Skeletal muscle cell (primary cell): ENCODE measurements at regions not wholly inside any gene's neighbourhood (a gene's known extent, or its start where the extent isn't known, plus 50 kb on each side); places are given as distances from the start of the nearest gene placed in this dataset.
A peak's percentile ranks its signal among the peaks of the same experiment; 100 is the strongest.
"Not testable (repeated sequence)": the region's sequence is repeated elsewhere in the genome, so short reads cannot be mapped to it uniquely, and the experiment has no call there.

ENCODE experiments used
- DNase-seq: peaks from one replicate; pipeline ENCODE4 v3.0.0-alpha.2; 2010; ENCODE audit warnings: low read depth
- H3K4me3 ChIP-seq: 2 replicates; pipeline ENCODE4 v1.5.1; 2011; ENCODE audit warnings: low read depth, mild to moderate bottlenecking, control low read depth, low read length, moderate library complexity

DNA sequence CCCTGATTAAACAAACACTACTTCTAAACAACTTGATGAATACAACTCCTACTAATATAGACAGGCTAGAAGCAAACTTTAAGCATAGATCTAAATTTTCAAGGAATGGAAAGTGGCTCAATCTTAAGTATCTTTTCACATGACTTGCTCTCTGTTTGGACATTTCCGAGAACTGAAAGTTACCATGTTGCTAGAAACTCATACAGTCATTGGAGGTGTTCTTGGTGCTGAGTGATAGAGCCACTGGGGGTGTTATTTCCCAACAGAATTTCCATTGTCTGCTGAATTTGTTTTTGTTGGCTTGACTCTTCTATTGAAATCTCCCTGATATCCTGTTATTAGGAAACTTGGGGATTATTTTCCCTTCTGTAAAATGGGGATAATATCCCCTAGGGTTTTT, 264.5 kb upstream of the RASGRP1 start:
- DNase-seq = no peak
- H3K4me3 ChIP-seq = no peak overlapping the region

DNA sequence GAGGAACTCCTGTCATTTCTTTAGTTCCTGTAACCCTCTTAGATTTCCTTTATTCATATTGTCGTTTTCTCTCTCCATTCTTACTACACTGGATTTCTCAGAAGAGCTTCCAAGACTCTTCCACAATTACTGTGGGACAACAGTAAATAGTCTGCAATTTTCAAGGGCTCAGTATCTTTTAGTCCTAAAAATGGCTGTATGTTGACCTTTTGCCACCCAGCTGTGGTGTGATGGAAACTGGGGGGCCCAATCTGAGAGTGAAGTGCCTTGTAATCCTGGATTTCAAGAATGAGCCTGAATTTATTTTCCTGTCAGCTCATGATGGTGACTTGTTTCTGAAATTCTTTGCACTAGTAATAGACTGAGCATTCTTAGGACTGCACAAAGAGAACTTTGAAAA, 277.6 kb upstream of the RASGRP1 start:
- H3K4me3 ChIP-seq = no peak overlapping the region
- no peak for DNase-seq

DNA sequence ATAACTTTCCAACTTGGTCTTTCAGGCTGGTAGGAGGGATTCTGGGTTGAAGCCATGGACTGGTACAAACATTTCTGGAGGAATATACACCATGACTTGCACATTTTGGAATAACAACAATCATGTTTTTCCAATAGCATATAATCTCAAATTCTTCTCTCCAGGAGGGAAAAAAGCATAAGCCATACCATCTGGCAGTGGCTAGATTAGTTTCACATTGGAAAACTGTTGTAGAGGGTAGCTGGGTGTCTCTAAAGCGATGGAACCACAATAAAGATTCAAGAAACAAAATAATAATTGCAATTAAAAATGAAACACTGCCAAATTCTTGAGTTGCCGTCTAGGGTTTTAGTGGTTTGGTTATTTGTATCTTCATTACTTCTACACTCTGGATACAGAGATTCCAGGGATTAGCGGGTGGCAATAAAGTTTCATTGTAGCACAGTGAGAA, 278.5 kb upstream of the RASGRP1 start:
- DNase-seq = no peak
- no peak overlapping the region for H3K4me3 ChIP-seq

DNA sequence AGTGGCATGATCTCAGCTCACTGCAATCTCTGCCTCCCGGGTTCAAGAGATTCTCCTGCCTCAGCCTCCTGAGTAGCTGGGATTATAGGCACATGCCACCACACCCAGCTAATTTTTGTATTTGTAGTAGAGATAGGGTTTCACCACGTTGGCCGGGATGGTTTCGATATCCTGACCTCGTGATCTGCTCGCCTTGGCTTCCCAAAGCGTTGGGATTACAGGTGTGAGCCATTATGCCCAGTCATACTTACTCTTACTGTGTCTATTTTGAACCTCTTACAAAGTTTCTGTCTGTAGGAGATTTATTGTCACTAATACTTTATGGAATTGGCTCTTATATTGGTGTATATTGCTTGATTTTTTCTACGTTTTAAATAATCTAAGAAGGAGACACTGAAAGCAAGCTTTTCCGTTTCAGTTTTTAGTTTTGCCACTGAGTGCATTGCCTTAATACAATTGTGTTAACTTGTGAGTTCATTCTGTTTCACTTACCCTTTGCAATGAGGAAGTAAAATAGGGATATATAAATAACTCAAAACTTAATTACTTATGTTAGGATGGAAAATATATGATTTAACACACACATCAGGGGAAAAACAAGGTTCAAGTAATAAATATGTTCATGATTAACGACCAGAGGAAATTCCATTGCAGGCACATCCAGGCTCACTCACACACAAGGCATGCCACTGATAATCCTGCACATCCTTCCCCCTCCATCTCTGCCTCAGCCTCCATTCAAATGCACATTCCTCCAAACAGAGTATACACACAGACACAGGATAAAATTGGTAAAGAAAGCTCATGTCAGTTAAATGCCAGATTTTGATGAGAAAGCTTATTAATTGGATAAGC, 279.3 kb upstream of the RASGRP1 start:
- H3K4me3 ChIP-seq = no peak overlapping the region

DNA sequence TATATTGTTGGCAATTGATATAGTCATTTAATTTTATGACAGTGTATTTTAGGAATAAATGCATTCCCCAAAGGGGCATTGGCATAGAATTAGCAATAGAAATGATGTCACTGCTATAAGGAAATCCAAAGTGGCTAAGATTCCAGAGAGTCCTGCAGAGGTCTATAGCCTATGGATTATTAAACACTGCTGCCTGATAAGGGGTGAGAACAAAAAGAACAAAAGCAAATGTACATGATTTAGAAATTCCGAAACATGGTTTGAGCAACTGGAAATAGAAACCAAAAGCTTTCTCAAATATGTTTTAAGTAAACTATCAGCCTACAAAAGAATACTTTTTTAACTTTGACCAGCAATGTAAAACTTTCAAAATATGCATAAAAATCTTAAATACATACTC, 280.1 kb upstream of the RASGRP1 start:
- H3K4me3 ChIP-seq = no peak overlapping the region
- no peak for DNase-seq

More for the DNA sequence above, 279.3 kb upstream of the RASGRP1 start:
- peak; percentile 57 for DNase-seq

DNA sequence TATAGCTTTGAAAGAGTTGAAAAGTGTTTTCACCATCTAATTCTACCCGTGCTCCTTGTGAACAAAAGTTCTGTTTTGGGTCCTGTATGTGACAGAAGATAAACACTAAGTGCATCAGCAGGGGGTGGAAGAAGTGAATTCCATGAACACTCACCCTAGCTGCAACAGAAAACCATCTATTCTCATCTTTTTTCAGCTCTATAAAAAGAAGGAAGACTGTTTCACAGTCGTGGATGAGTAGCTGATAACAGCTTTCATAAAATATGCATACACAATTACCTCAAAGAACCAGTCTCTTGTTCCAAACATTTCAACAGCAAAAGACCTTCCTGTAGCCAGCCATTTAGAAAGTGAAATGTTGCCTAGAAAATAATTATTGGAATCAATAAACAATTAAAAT, 281.7 kb upstream of the RASGRP1 start:
- no peak overlapping the region for H3K4me3 ChIP-seq
- no peak for DNase-seq

DNA sequence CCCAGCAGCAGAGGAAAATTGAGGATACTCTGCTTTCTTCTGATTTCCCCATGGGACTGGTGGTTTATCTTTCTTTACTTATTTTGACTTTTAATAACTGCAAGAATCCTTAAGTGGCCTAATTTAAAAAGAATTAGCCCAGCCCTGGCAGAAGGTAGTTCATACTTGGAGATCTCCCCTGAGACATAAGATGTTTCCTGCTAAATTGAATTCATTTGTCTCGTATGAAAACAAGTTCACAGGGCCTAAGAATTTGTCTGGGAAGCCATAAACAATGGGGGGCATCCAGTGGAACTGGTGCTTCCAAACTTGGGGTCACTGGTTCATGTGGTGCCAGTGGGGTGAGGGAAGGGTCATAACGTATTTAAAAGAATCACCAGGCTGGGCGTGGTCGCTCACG, 283.1 kb upstream of the RASGRP1 start:
- H3K4me3 ChIP-seq = no peak overlapping the region
- DNase-seq = no peak

DNA sequence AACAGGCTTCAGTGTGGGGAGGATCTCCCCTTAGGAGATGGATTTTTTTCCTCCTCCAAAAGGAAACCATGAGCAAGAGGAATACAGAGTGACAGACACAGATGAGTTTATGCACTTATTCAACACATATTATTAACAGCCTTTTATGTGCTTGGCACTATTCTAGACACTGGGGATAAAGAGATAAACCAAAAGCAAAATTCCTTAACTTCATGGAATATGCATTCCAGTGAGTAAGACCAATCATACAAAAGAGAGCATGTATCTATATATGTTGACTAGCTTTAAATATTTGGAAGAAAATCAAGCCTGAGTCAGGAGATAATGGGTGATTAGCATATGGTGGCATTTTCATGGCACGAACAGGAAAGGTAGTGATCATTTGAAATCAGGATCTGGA, 284.4 kb upstream of the RASGRP1 start:
- DNase-seq = no peak
- no peak overlapping the region for H3K4me3 ChIP-seq

DNA sequence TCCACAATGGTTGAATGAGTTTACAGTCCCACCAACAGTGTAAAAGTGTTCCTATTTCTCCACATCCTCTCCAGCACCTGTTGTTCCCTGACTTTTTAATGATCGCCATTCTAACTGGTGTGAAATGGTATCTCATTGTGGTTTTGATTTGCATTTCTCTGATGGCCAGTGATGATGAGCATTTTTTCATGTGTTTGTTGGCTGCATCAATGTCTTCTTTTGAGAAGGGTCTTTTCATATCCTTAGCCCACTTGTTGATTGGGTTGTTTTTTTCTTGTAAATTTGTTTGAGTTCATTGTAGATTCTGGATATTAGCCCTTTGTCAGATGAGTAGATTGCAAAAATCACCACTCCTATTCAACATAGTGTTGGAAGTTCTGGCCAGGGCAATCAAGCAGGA, 287.6 kb upstream of the RASGRP1 start:
- not testable (repeated sequence) for H3K4me3 ChIP-seq, DNase-seq

DNA sequence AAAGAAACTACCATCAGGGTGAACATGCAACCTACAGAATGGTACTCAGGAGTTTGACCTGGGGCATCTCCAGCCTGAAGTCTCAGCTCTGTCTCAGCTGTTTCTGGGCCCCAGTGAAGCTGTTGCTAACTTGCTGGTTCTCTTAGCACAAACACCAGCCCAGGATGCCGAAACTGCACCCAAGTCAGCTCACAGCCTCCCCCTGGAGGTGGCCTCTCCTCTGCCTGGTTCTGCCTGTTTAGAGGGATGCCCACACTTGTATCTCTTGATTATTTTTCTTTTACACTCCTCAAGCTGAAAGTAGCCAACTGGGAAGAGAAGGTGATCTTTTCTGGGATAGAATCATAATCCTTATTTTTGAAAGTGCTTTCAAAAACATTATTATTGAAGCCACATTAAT, 289.0 kb upstream of the RASGRP1 start:
- DNase-seq = no peak
- no peak overlapping the region for H3K4me3 ChIP-seq

DNA sequence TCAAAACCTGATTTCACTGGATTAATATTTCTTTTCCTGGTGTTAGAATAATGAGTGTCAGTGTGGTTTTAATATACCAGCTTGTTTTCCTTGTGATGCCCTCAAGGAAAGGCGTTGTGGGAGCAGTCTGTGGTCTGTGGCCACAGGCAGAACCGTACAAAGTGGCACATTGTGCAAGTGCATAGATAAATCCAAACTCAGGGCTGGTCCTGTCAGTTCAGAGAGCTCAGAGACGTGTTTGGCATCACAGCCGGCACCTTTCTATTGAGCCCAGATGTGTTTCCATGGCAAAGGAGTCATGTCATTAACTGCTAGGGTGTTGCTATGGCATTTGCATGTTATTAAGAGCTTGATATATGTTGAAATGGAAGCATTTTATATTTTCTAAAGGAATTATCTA, 289.9 kb upstream of the RASGRP1 start:
- H3K4me3 ChIP-seq = no peak overlapping the region
- DNase-seq = no peak

DNA sequence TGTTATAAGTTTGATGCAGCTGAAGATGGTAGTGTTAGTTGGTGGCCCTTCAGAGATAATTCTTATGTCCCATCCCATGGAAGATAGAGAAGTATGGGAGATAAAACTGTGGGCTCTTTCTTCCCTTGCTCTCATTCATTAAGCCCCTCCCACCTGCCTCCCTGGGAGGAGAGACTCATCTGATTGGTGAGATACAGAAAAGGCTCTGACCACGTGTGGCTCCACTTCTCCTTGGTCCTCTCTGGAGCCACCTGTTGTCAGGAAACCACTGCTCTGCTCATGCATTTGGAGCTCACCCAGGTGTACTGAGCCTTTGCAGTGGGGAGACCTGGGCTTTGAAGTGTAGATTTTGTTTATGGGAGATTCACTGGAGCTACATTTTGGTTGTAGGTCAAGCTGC, 293.2 kb upstream of the RASGRP1 start:
- no peak overlapping the region for H3K4me3 ChIP-seq
- DNase-seq = no peak

DNA sequence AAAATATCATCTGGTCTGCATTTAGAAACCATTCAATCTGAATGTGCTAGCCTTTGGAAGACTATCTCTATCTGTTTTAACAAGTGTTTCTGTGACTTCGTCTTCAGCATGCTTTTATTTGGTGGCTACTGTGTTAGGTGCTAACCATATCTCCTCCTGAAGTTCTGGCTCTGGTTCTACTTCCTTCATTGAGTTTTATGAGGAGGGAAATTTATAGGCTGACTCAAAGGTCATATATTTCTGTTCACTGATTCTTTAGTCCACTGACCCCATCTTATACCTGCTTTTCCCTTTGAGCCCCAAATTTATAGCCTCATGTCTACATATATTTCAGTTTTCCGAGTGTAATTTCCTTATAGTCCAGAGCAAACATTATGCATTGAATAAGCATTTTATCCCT, 295.0 kb upstream of the RASGRP1 start:
- DNase-seq = no peak
- no peak overlapping the region for H3K4me3 ChIP-seq

DNA sequence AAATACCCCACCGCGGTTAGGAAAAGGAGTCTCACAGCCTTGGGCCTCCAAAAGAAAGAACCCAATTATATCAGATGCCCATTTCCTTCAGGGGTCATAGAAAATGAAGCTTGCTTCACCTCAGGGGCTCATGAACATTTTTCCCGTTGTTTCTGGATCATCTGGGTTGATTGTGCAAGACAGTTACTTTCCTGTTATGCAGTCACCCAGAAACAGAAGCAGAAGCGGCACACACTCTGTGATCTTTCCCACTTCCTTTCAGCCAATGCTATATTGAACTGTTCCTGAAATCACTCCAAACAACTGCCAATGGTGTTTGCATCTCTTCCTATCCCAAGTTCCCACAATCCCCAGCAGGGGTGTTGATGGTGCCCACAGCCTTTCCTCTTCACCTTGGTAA, 295.6 kb upstream of the RASGRP1 start:
- no peak overlapping the region for H3K4me3 ChIP-seq
- DNase-seq = no peak

DNA sequence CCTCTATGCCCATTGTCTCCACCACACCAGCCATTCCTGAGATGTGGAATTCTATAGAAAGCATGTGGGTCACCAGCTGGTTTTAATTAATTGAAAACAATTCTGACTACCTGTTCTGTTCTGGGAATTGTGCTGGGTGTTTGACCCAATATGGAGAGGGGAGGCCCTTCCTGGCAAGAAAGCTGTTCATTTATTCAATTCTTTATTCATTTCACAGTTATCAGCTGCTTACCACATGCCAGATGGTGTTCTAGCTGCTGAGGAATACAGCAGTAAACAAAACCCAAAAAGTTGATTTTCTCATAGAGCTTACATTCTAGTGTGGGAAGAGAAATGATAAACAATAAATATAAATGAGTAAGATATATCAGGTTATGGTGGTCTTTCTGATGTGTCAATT, 296.1 kb upstream of the RASGRP1 start:
- H3K4me3 ChIP-seq = no peak overlapping the region
- DNase-seq = no peak

DNA sequence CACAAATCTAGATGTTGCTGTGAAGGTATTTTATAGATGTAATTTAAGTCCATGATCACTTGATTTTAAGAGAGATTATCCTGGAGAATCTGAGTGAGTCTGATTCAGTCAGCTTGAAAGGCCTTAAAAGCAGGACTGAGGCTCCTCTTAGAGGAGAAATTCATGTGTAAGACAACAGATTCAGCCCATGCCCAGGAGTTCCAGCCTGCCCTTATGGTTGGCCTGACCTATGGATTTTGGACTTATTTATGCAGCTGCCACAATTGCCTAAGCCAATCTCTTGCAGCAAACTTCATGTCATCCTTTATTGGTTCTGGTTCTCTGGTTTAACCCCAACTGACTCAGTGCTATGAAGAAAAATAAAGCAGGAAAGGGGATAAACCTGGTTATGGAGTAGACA, 296.5 kb upstream of the RASGRP1 start:
- no peak for DNase-seq
- no peak overlapping the region for H3K4me3 ChIP-seq

DNA sequence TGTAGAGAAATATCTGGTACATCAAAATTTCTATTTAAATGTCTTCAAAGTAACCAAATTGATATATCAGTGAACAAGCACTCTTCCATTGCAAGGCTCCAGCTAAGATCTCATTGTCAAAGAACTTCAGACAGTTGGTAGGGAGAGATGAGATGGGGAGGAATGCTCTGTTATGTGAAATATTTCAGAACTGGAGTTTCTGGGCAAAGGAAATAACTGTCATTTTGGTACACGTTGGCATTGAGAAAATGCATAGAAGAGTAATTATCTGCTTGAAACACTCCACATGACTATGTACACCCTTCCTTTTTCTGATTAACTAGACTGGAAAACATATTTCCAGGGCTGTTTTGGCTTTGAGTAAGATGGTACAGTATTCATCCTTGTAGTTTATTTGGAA, 297.5 kb upstream of the RASGRP1 start:
- H3K4me3 ChIP-seq = no peak overlapping the region

DNA sequence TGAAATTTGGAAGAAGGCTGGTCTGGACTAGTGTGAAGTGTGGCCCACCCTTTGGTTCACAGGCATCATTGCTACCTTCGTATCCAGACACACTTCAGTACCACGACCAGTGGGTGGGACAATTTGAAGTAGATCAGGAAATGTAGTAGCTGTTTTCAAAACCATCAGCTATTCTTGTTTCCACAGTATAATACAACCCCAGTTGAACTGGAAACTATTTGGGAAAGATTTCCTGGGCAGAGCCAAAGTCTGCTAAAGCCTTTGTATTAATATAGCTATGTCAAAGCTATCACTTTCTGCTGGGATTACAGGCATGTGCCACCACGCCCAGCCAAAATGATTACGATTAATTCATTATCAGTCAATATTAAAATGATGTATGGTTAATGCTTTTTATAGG, 298.8 kb upstream of the RASGRP1 start:
- no peak overlapping the region for H3K4me3 ChIP-seq
- DNase-seq = no peak

More for the DNA sequence above, 297.5 kb upstream of the RASGRP1 start:
- no peak for DNase-seq

DNA sequence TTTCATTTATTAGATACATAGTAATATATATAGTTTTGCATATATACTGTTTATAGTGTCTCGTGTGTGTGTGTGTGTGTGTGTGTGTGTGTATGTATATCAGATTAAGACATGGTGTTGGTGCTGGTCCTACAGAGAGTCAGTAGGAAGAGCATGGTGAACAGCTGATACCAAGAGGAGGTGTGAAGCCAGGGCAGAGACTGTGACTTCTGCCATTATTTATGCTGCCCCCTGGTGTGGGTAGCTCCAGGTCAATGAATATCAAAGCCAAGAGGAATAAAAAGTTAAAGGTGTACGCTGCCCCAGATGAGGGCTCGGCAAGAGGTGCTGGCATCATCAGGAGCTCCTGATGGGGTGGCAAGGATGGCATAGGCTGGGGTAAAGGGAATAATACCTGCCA, 299.5 kb upstream of the RASGRP1 start:
- H3K4me3 ChIP-seq = no peak overlapping the region
- DNase-seq = no peak

DNA sequence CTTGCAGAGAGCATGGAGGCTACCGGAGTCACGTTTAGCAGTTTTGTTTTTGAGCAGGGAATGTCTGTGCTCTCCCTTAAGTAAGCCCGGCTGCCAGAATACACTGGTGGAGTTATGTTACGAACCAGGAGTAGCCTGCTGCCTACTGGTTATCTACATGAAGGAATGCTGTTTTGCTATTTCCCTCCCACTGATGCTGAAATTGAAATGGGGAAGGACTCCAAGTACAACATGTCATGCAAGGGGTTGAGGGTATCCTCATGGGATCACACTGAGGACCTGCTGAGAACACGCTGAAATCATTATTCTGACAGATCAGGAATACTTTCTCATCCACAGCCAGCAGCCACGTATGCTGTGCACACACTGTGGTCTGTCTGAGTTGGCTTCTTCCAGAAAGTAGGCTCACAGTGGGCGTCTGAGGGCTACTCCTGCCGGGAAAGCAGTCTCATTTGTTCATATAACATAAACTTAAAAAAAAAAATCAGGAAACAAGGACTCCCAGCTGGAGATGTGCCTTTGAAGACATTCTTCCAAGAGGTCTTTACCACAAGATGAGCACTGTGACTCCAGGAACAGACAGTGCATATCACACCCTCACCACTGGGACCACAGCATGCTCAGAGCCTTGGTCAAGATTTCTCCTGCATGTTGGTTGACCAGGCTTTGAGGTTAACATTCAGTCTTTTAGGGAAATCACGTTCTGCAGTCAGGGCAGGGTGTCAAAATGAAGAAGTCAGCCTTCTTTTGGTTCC, 300.4 kb upstream of the RASGRP1 start:
- peak; percentile 100 for DNase-seq
- H3K4me3 ChIP-seq = no peak overlapping the region

DNA sequence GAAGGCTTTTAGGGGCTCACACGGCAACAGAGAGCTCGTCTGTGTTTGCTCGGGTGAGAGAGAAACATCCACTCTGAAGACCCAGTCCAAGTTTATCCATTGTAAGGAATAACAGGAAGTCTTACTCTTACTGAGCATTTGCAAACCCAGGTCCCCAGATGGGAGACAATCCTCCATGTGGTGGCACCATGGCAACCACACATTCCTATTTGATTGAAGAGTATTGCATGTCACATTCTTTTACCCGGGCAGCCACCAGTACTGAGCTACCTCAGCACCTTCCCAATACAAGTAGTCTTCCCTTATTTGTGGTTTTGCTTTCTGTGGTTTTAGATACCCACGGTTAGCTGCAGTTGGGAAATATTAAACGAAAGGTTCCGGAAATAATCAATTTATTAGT, 302.9 kb upstream of the RASGRP1 start:
- no peak overlapping the region for H3K4me3 ChIP-seq
- DNase-seq = no peak
